NCI-H82 treated with DMSO at 0.1 percent for 48 hours (cell line): ENCODE measurements at regions not wholly inside any gene's neighbourhood (a gene's known extent, or its start where the extent isn't known, plus 50 kb on each side); places are given as distances from the start of the nearest gene placed in this dataset.

Source experiments
- DNase-seq: peaks from one replicate; lab custom pipeline; 2025; ENCODE audit not compliant: unreplicated experiment; lab: John Stamatoyannopoulos, UW

- no peak for DNase-seq
Measured at GRCh38 chr3:24741506-24741905, 246.9 kb upstream of the THRB start.

GRCh38 chr3:24748520-24748919 lies 253.9 kb upstream of the THRB start:
- DNase-seq, result no peak

- no peak for DNase-seq
Measured at GRCh38 chr3:24751020-24751419, 256.4 kb upstream of the THRB start.

GRCh38 chr3:24756101-24756888 lies 261.6 kb upstream of the THRB start:
- no peak for DNase-seq

- no peak for DNase-seq
Measured at GRCh38 chr3:24763393-24763792, 268.7 kb upstream of the THRB start.

GRCh38 chr3:24764236-24764915 lies 269.7 kb upstream of the THRB start:
- DNase-seq, result no peak

GRCh38 chr3:24765399-24765798 lies 270.7 kb upstream of the THRB start:
- DNase-seq, result no peak

GRCh38 chr3:24769918-24770317 lies 275.3 kb upstream of the THRB start:
- DNase-seq, result no peak

- DNase-seq, result peak; percentile 24
Measured at GRCh38 chr3:24773798-24774197, 279.1 kb upstream of the THRB start.

- no peak for DNase-seq
Measured at GRCh38 chr3:24780991-24781390, 286.3 kb upstream of the THRB start.

GRCh38 chr3:24781454-24781853 lies 286.8 kb upstream of the THRB start:
- no peak for DNase-seq

GRCh38 chr3:24793896-24794295 lies 299.2 kb upstream of the THRB start:
- DNase-seq, result no peak

- DNase-seq, result no peak
Measured at GRCh38 chr3:24802614-24803013, 308.0 kb upstream of the THRB start.

GRCh38 chr3:24804095-24804494 lies 309.4 kb upstream of the THRB start:
- DNase-seq, result no peak

GRCh38 chr3:24810881-24811280 lies 316.2 kb upstream of the THRB start:
- DNase-seq, result peak; percentile 16

- DNase-seq, result no peak
Measured at GRCh38 chr3:24812116-24812515, 317.5 kb upstream of the THRB start.

GRCh38 chr3:24818055-24818454 lies 323.4 kb upstream of the THRB start:
- no peak for DNase-seq

GRCh38 chr3:24828011-24828410 lies 333.4 kb upstream of the THRB start:
- DNase-seq, result no peak

- no peak for DNase-seq
Measured at GRCh38 chr3:24828551-24828950, 333.9 kb upstream of the THRB start.

GRCh38 chr3:24829011-24829581 lies 334.4 kb upstream of the THRB start:
- no peak for DNase-seq

- no peak for DNase-seq
Measured at GRCh38 chr3:24829629-24830229, 335.1 kb upstream of the THRB start.
